Fibroblast of mammary gland (primary cell): ENCODE measurements at regions not wholly inside any gene's neighbourhood (a gene's known extent, or its start where the extent isn't known, plus 50 kb on each side); places are given as distances from the start of the nearest gene placed in this dataset.

Experiments used
- DNase-seq: peaks from one replicate; pipeline ENCODE4 v3.0.0-alpha.2; 2010; ENCODE audit warnings: low read depth
- H3K4me3 ChIP-seq: 2 replicates; pipeline ENCODE4 v1.5.1; 2011; ENCODE audit warnings: low read depth, mild to moderate bottlenecking, low read length, moderate library complexity; ENCODE audit not compliant: control insufficient read depth
- CTCF ChIP-seq: conservative IDR thresholded peaks from 2 replicates; pipeline ENCODE4 v1.5.1; 2011; ENCODE audit warnings: low read depth, low read length, inconsistent platforms; ENCODE audit not compliant: control insufficient read depth, insufficient read depth

DNA sequence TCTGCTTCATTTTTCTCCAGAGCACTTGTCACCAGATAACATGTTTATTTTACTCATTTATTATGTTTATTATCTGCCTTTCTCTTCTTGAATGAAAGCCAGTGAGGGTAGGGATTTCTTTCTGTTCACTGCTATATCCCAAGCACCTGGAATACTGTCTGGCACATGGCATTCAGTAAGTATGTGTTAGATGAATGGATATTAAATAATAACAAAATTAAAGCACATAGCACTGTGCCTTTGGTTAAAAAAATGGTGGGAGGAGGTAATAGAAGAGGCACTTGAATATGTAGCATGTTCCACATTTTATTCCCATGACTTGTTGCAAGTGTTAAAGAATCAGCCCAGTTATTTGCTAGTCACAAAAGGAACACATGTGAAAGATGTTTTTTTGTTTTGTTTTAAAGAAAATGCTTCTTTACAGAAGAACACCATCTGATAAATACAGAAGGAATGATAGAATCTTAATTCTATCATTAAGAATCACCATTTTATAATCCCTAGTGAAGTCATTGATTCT, 151.0 kb downstream of the DLEU7 start:
- no peak for TF ChIP-seq CTCF
- no peak overlapping the region for H3K4me3 ChIP-seq
- DNase-seq = no peak

GRCh38 chr13:50693727-50694126, 149.8 kb downstream of the DLEU7 start:
- no peak for DNase-seq
- TF ChIP-seq CTCF = no peak
- H3K4me3 ChIP-seq = no peak overlapping the region

DNA sequence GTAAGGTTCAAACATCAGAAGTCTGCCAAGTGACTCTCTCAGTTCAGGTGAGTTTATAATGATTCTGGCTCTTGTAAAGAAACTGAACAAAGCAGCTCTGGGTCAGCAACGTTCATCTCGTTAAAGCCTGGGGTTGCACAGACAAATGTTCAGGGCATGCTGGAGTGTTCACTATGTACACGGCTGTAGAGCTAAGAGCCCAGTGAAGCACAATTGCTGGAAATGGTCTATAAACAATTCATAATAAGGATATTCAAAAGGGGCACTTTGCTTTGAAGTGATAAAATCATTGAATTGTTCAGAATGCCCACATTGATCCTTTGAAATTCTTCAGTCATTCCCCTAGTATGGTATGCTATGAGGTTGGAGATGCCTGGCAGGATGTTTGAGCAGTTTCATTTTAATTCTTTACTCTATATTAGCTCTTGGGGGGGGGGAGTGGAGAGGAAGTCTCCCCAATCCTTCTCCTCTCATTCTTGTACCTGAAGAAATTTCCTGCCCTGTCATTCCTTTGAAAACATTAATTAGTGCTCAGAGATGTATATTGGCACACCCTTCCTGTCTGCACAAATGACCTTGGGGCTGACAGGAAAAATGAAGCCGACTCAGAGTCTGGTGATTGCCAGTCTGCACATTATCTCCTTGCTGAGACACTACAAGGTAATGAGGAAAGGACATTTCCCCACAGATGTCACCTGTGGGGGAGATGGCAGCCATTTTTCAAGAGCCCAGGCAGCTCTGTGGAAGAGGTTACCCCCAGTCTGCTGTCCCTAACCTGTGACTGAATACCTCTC, 145.5 kb downstream of the DLEU7 start:
- DNase-seq = no peak
- no peak for TF ChIP-seq CTCF
- no peak overlapping the region for H3K4me3 ChIP-seq

DNA sequence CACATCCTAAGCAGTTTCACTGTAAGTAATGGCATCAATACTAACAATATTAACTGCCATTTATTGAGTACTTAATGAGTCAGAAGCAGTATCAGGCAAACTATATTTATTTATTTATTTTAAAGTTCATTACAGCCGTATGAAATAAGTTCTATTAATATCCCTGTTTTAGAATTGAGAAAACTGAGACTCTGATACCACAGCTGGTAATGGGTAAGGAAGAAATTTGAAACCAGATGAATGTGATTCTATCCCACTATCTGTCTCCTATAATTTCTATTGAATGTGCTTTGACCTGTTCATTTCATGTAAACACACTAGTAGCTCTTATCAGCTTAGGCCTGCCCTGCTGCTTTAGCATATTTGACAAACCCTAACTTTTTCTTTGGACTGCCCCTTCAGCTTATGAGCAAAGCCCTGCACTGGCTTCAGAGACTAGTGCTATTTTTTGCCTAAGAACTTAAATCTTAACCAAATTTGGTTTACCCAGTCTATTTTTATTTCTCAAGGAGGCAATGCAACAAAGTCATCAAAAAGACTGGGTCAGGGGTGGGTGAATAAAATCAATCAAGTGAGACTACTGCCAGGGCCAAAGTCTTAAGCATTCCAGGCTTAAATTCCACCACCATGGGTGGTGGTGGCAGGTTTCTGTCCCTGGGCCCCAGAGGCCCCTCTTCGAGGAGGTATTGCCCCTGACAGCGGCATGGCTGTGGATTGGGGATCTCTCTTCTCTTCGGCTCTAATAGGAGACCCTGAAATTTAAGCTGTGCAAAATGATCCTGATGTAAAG, 143.4 kb downstream of the DLEU7 start:
- no peak for TF ChIP-seq CTCF
- no peak for DNase-seq
- no peak overlapping the region for H3K4me3 ChIP-seq

DNA sequence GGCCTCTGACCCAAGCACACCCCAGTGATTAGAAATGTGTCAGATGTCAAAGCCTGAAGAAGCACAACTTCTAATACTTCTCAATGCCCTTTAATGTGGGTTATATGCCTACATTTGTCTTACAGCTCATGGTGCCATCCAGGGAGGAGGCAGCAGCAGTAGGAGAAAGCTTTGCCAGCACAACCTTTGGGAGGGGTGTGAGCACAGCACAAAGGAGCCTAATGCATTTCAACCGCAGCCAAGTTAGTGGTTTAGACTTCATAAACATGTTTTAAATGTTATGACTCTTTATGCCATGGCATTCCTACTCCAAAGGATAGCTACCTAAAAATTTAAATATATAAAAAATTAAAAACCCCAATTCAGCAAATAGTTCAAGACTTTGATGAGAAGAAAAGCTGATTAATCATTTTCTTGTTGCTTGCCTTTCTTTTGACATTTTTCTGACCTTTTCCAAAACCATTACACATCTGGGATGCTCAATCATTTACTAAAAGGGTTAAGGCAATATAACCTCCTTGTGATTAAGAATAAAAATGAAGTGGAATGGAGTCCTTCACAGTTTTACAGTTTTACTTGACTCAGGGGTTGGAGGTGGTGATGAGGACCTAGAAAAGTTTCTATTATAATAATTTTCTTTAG, 142.7 kb downstream of the DLEU7 start:
- no peak for TF ChIP-seq CTCF
- no peak overlapping the region for H3K4me3 ChIP-seq
- DNase-seq = no peak

GRCh38 chr13:50701469-50701868, 142.0 kb downstream of the DLEU7 start:
- no peak for DNase-seq
- TF ChIP-seq CTCF = no peak
- no peak overlapping the region for H3K4me3 ChIP-seq
